ENCODE measurements at regions not wholly inside any gene's neighbourhood (a gene's known extent, or its start where the extent isn't known, plus 50 kb on each side); places are given as distances from the start of the nearest gene placed in this dataset.

DNA sequence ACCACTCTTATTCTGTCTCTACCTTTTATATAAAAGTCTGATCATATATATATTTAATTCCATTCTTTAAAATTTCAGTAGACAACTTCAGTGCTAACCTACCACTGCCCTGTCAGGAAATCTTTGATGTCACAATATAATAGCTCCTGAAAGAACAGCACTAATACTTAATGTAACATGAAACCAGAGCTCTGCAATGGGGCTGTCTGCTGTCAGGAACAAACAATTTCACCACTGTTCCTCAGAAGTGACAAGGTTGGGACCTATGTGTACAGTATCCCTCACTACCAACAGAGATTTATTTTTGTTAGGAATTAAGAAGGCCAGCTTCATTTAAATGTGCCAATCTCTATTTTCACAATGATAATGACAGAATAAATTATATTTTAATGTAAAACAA, 165.5 kb upstream of the C11orf58 start:
- H3K36me3 ChIP-seq = no peaks in the 10 kb centered on the region
- DNase-seq (ENCODE audit: low spot score) (no peak), ATAC-seq (ENCODE audit: insufficient number of reproducible peaks, low FRiP score, low read depth) (no peak)
- no peaks in the 10 kb centered on the region for H3K4me1 ChIP-seq (ENCODE audit: control insufficient read depth in 1 of 2, low read depth in 2 of 2)
- TF ChIP-seq, protein P1, sequence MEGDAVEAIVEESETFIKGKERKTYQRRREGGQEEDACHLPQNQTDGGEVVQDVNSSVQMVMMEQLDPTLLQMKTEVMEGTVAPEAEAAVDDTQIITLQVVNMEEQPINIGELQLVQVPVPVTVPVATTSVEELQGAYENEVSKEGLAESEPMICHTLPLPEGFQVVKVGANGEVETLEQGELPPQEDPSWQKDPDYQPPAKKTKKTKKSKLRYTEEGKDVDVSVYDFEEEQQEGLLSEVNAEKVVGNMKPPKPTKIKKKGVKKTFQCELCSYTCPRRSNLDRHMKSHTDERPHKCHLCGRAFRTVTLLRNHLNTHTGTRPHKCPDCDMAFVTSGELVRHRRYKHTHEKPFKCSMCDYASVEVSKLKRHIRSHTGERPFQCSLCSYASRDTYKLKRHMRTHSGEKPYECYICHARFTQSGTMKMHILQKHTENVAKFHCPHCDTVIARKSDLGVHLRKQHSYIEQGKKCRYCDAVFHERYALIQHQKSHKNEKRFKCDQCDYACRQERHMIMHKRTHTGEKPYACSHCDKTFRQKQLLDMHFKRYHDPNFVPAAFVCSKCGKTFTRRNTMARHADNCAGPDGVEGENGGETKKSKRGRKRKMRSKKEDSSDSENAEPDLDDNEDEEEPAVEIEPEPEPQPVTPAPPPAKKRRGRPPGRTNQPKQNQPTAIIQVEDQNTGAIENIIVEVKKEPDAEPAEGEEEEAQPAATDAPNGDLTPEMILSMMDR (IDR thresholded peaks at IDR 0.05) = no peak
- H3K4me3 ChIP-seq = no peak overlapping the region
- no peaks in the 10 kb centered on the region for H3K27me3 ChIP-seq (replicated peaks; ENCODE audit: insufficient read depth)
- H3K9me3 ChIP-seq = no peaks in the 10 kb centered on the region
- H3K27ac ChIP-seq = no peak overlapping the region

DNA sequence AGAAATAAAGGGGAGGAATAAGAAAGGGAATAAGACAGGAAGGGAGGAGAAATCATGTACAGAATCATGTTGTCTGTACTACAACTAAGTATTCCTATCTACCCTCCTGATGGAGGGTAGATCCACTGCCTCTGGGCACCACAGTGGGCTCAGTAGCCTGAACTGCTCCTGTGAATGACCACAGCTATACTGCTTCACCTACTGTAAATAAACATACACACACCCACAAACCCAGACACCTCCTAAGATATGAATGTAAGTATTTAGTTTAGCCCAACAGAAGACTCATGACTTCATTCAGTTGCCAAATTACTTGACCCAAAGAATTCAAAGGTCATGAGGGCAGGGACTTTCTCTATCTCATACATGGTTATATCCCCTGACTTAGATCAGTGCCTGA, 177.3 kb upstream of the C11orf58 start:
- H3K9me3 ChIP-seq = no peaks in the 10 kb centered on the region
- H3K36me3 ChIP-seq = no peaks in the 10 kb centered on the region
- H3K27ac ChIP-seq = no peak overlapping the region
- H3K4me3 ChIP-seq = no peak overlapping the region
- no peaks in the 10 kb centered on the region for H3K4me1 ChIP-seq (ENCODE audit: control insufficient read depth in 1 of 2, low read depth in 2 of 2)
- no peaks in the 10 kb centered on the region for H3K27me3 ChIP-seq (replicated peaks; ENCODE audit: insufficient read depth)
- TF ChIP-seq, protein P1 (IDR thresholded peaks at IDR 0.05) = no peak
- DNase-seq (ENCODE audit: low spot score) (no peak), ATAC-seq (ENCODE audit: insufficient number of reproducible peaks, low FRiP score, low read depth) (no peak)

DNA sequence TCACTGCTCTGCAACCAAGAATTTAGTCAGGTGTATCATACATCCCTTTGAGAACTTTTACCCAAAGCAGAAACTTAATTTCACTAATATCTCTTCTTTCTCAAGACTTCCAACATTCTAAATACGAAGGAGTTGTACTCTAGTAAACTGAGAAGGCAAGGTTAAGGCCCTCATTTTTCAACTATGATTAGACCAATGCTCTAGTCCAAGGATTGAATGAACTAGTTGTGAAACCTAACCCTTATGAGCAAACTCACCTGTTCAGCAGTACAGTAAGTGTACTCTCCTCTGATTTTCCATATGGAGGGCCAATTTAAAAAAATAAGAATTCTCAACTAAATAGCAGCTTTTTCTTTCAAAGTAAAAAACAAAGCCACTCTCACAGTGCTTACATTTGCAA, 180.0 kb upstream of the C11orf58 start:
- Histone ChIP-seq H3K27me3 (replicated peaks; ENCODE audit: insufficient read depth) (no peaks in the 10 kb centered on the region), H3K4me1 (ENCODE audit: control insufficient read depth in 1 of 2, low read depth in 2 of 2) (no peaks in the 10 kb centered on the region), H3K9me3 (no peaks in the 10 kb centered on the region), H3K36me3 (no peaks in the 10 kb centered on the region), H3K4me3 (no peak overlapping the region), H3K27ac (no peak overlapping the region)
- DNase-seq (ENCODE audit: low spot score) = no peak
- TF ChIP-seq, protein P1 (IDR thresholded peaks at IDR 0.05) = no peak
- no peak for ATAC-seq (ENCODE audit: insufficient number of reproducible peaks, low FRiP score, low read depth)

GRCh38 chr11:16555956-16556355, 182.5 kb upstream of the C11orf58 start:
- H3K27me3 ChIP-seq (replicated peaks; ENCODE audit: insufficient read depth) = no peaks in the 10 kb centered on the region
- H3K4me3 ChIP-seq = no peak overlapping the region
- no peaks in the 10 kb centered on the region for H3K36me3 ChIP-seq
- no peak for ATAC-seq (ENCODE audit: insufficient number of reproducible peaks, low FRiP score, low read depth)
- DNase-seq (ENCODE audit: low spot score) = no peak
- TF ChIP-seq, protein P1 (IDR thresholded peaks at IDR 0.05) = no peak
- H3K4me1 ChIP-seq (ENCODE audit: control insufficient read depth in 1 of 2, low read depth in 2 of 2) = no peaks in the 10 kb centered on the region
- no peak overlapping the region for H3K27ac ChIP-seq
- no peaks in the 10 kb centered on the region for H3K9me3 ChIP-seq

- no peak for DNase-seq (ENCODE audit: low spot score)
Measured at GRCh38 chr11:16554361-16554760, 184.1 kb upstream of the C11orf58 start.

More at GRCh38 chr11:16554361-16554760, 184.1 kb upstream of the C11orf58 start:
- TF ChIP-seq, protein P1 (IDR thresholded peaks at IDR 0.05) = no peak
- no peaks in the 10 kb centered on the region for H3K4me1 ChIP-seq (ENCODE audit: control insufficient read depth in 1 of 2, low read depth in 2 of 2)
- H3K4me3 ChIP-seq = no peak overlapping the region
- no peak overlapping the region for H3K27ac ChIP-seq
- no peak for ATAC-seq (ENCODE audit: insufficient number of reproducible peaks, low FRiP score, low read depth)
- no peaks in the 10 kb centered on the region for H3K9me3 ChIP-seq
- H3K27me3 ChIP-seq (replicated peaks; ENCODE audit: insufficient read depth) = no peaks in the 10 kb centered on the region
- no peaks in the 10 kb centered on the region for H3K36me3 ChIP-seq

All from thoracic aorta (tissue), 2 donors.